ENCODE measurements at regions not wholly inside any gene's neighbourhood (a gene's known extent, or its start where the extent isn't known, plus 50 kb on each side); places are given as distances from the start of the nearest gene placed in this dataset.

DNA sequence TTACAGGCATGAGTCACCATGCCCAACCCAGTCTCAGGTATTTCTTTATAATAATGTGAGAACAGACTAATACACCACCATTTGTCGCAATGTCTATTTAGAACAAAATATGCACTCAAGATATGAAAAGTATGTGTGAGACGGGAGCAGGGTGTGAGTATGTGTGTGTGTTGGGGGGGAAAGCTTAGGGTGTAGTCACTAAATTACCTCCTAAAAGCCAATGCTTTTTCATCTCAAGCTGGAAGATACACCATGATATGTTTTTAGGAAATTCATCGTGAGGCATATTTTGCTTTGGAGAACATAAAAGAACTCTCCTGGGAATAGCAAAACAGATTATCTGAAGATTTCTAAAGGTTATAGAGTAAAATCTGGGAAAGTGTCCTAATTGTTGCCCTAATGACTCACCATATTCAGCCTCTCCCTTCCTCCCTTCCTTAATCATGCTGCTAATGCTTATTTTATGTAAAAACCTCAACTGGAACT lies 262.7 kb downstream of the PDHA2 start:
- TF ChIP-seq JUND (IDR thresholded peaks at IDR 0.05) (no peak), TAF1 (conservative IDR thresholded peaks at IDR 0.05) (no peak), FOXA1 (IDR thresholded peaks at IDR 0.05) (no peak), YY1 (IDR thresholded peaks at IDR 0.05) (no peak), EGR1 (IDR thresholded peaks at IDR 0.05; ENCODE audit: low read depth in 2 of 2) (no peak)
- TF ChIP-seq, protein P1, sequence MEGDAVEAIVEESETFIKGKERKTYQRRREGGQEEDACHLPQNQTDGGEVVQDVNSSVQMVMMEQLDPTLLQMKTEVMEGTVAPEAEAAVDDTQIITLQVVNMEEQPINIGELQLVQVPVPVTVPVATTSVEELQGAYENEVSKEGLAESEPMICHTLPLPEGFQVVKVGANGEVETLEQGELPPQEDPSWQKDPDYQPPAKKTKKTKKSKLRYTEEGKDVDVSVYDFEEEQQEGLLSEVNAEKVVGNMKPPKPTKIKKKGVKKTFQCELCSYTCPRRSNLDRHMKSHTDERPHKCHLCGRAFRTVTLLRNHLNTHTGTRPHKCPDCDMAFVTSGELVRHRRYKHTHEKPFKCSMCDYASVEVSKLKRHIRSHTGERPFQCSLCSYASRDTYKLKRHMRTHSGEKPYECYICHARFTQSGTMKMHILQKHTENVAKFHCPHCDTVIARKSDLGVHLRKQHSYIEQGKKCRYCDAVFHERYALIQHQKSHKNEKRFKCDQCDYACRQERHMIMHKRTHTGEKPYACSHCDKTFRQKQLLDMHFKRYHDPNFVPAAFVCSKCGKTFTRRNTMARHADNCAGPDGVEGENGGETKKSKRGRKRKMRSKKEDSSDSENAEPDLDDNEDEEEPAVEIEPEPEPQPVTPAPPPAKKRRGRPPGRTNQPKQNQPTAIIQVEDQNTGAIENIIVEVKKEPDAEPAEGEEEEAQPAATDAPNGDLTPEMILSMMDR (IDR thresholded peaks at IDR 0.05; ENCODE audit: low read depth, low read length, missing input control): no peak
- TF ChIP-seq, protein P2, sequence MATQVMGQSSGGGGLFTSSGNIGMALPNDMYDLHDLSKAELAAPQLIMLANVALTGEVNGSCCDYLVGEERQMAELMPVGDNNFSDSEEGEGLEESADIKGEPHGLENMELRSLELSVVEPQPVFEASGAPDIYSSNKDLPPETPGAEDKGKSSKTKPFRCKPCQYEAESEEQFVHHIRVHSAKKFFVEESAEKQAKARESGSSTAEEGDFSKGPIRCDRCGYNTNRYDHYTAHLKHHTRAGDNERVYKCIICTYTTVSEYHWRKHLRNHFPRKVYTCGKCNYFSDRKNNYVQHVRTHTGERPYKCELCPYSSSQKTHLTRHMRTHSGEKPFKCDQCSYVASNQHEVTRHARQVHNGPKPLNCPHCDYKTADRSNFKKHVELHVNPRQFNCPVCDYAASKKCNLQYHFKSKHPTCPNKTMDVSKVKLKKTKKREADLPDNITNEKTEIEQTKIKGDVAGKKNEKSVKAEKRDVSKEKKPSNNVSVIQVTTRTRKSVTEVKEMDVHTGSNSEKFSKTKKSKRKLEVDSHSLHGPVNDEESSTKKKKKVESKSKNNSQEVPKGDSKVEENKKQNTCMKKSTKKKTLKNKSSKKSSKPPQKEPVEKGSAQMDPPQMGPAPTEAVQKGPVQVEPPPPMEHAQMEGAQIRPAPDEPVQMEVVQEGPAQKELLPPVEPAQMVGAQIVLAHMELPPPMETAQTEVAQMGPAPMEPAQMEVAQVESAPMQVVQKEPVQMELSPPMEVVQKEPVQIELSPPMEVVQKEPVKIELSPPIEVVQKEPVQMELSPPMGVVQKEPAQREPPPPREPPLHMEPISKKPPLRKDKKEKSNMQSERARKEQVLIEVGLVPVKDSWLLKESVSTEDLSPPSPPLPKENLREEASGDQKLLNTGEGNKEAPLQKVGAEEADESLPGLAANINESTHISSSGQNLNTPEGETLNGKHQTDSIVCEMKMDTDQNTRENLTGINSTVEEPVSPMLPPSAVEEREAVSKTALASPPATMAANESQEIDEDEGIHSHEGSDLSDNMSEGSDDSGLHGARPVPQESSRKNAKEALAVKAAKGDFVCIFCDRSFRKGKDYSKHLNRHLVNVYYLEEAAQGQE (IDR thresholded peaks at IDR 0.05): no peak

Data from liver (tissue), 3 donors.